Thyroid gland (tissue), 4 donors: ENCODE measurements at regions not wholly inside any gene's neighbourhood (a gene's known extent, or its start where the extent isn't known, plus 50 kb on each side); places are given as distances from the start of the nearest gene placed in this dataset.
"Not testable (repeated sequence)": the region's sequence is repeated elsewhere in the genome, so short reads cannot be mapped to it uniquely, and the experiment has no call there.

ENCODE experiments used
- DNase-seq, 2 donors: peaks; one replicate each; pipeline ENCODE4 v3.0.0-alpha.2; 2019
- H3K27ac ChIP-seq, 3 donors: fragments of 200-600 bp; sonication (generic); 1 replicate in 2 of 3; 2 replicates in 1 of 3; pipeline ENCODE4 v1.5.1; 2016 to 2019; ENCODE audit warnings: mild to moderate bottlenecking in 1 of 3, moderate library complexity in 1 of 3
- H3K27me3 ChIP-seq: fragments of 200-600 bp; sonication (generic); one replicate; pipeline ENCODE4 v1.5.1; 2019
- H3K36me3 ChIP-seq, 2 donors: fragments of 200-600 bp; sonication (generic); one replicate each; pipeline ENCODE4 v1.5.1; 2016 to 2019
- H3K4me1 ChIP-seq, 2 donors: fragments of 200-600 bp; sonication (generic); one replicate each; pipeline ENCODE4 v1.5.1; 2017 to 2019
- H3K4me3 ChIP-seq, 3 donors: fragments of 200-600 bp; sonication (generic); replicated peaks in 1 of 3; 1 replicate in 2 of 3; 2 replicates in 1 of 3; pipeline ENCODE4 v1.5.1; 2016; ENCODE audit warnings: mild to moderate bottlenecking in 1 of 3
- H3K9me3 ChIP-seq: fragments of 200-600 bp; sonication (generic); one replicate; pipeline ENCODE4 v1.5.1; 2017
- CTCF ChIP-seq, 6 experiments: fragments of 200-600 bp in 3 of 6; fragments of 450-650 bp in 3 of 6; sonication (generic) in 3 of 6; IDR thresholded peaks; one replicate each; pipeline ENCODE4 v1.5.1; 2016 to 2019; ENCODE audit warnings: antibody characterized with exemption in 6 of 6, mild to moderate bottlenecking in 2 of 6, inconsistent platforms in 1 of 6, moderate library complexity in 1 of 6
- POLR2A ChIP-seq, 2 donors: fragments of 450-650 bp; IDR thresholded peaks; one replicate each; pipeline ENCODE4 v1.6.1; 2017; ENCODE audit warnings: antibody characterized with exemption in 2 of 2, mild to moderate bottlenecking in 2 of 2, moderate library complexity in 1 of 2
- WGBS, 2 donors: methylation state at CpG; one replicate each; pipeline ENCODE4 v1.1.5; 2017; 5-methylcytosine and 5-hydroxymethylcytosine counted together
- intact Hi-C: fragments of 100-400 bp; cut with DNase I; formaldehyde crosslinking; loops from one replicate; pipeline ENCODE4 v1.15.1; 2023

- Histone ChIP-seq H3K36me3 (no peaks in the 10 kb centered on the region), H3K27ac (no peak overlapping the region), H3K27me3 (no peaks in the 10 kb centered on the region), H3K9me3 (no peaks in the 10 kb centered on the region), H3K4me3 (no peak overlapping the region), H3K4me1 (no peaks in the 10 kb centered on the region)
- WGBS, 2 donors: 82 to 89% methylated on average over 8 of the region's 8 CpGs
- TF ChIP-seq POLR2A (IDR thresholded peaks at IDR 0.05): no peak
- DNase-seq: no peak
- intact Hi-C loops: no loop called here
These were observed 163.3 kb downstream of the OR4M2 start for GRCh38 chr15:22243440-22244130.

- H3K4me3 ChIP-seq, H3K27ac ChIP-seq, H3K36me3 ChIP-seq, H3K4me1 ChIP-seq, DNase-seq, H3K9me3 ChIP-seq, intact Hi-C loops, H3K27me3 ChIP-seq: not testable (repeated sequence)
- WGBS, 2 donors: 80 to 95% methylated on average over 7 of the region's 7 CpGs
These were observed 169.2 kb downstream of the OR4M2 start for GRCh38 chr15:22249511-22249910.

- DNase-seq, H3K4me3 ChIP-seq, H3K4me1 ChIP-seq, H3K9me3 ChIP-seq, H3K36me3 ChIP-seq, H3K27me3 ChIP-seq, H3K27ac ChIP-seq, intact Hi-C loops: not testable (repeated sequence)
- 76 to 82% methylated on average over 14 to 15 of the region's 18 CpGs for WGBS, 2 donors
These were observed 170.4 kb downstream of the OR4M2 start for GRCh38 chr15:22250501-22251290.

GRCh38 chr15:22251422-22251821, 171.1 kb downstream of the OR4M2 start:
- 26 to 90% methylated on average over 1 of the region's 1 CpG for WGBS, 2 donors

GRCh38 chr15:22252047-22252446, 171.7 kb downstream of the OR4M2 start:
- WGBS, 2 donors: 58 to 63% methylated on average over 4 of the region's 4 CpGs

More at GRCh38 chr15:22251422-22251821, 171.1 kb downstream of the OR4M2 start:
- Histone ChIP-seq H3K36me3 (no peaks in the 10 kb centered on the region), H3K27ac (no peak overlapping the region), H3K4me1 (no peaks in the 10 kb centered on the region), H3K27me3 (no peaks in the 10 kb centered on the region), H3K9me3 (no peaks in the 10 kb centered on the region), H3K4me3 (no peak overlapping the region)
- intact Hi-C loops: no loop called here
- DNase-seq: no peak
- no peak for TF ChIP-seq CTCF (IDR thresholded peaks at IDR 0.05)
- TF ChIP-seq POLR2A (IDR thresholded peaks at IDR 0.05): no peak

GRCh38 chr15:22252521-22252920, 172.2 kb downstream of the OR4M2 start:
- WGBS, 2 donors: 71 to 86% methylated on average over 7 of the region's 7 CpGs
- H3K27me3 ChIP-seq: not testable (repeated sequence)

More at GRCh38 chr15:22252047-22252446, 171.7 kb downstream of the OR4M2 start:
- H3K9me3 ChIP-seq, H3K27ac ChIP-seq, DNase-seq, H3K4me3 ChIP-seq, intact Hi-C loops, H3K36me3 ChIP-seq, H3K4me1 ChIP-seq, H3K27me3 ChIP-seq: not testable (repeated sequence)

GRCh38 chr15:22253002-22253675, 172.8 kb downstream of the OR4M2 start:
- not testable (repeated sequence) for H3K4me3 ChIP-seq

More at GRCh38 chr15:22252521-22252920, 172.2 kb downstream of the OR4M2 start:
- H3K4me3 ChIP-seq, H3K9me3 ChIP-seq, DNase-seq, H3K27ac ChIP-seq, intact Hi-C loops, H3K36me3 ChIP-seq, H3K4me1 ChIP-seq: not testable (repeated sequence)

More at GRCh38 chr15:22253002-22253675, 172.8 kb downstream of the OR4M2 start:
- DNase-seq, H3K4me1 ChIP-seq, H3K36me3 ChIP-seq, H3K27ac ChIP-seq, H3K9me3 ChIP-seq, H3K27me3 ChIP-seq, intact Hi-C loops: not testable (repeated sequence)
- WGBS, 2 donors: 70% methylated on average over 7 to 13 of the region's 14 CpGs
